Keratinocyte (primary cell): ENCODE measurements at regions not wholly inside any gene's neighbourhood (a gene's known extent, or its start where the extent isn't known, plus 50 kb on each side); places are given as distances from the start of the nearest gene placed in this dataset.

Experiments
- EZH2 ChIP-seq: IDR thresholded peaks from one replicate; pipeline ENCODE4 v1.6.1; 2012; ENCODE audit warnings: inconsistent platforms, mild to moderate bottlenecking, low read length, moderate library complexity
- TF ChIP-seq, protein P1 (sequence below), 3 experiments: IDR thresholded peaks in 1 of 3; conservative IDR thresholded peaks in 1 of 3; optimal IDR thresholded peaks in 1 of 3; 2 replicates in 2 of 3; 3 replicates in 1 of 3; pipeline versions ENCODE3 to v1.5.1; 2011; ENCODE audit warnings: low read length in 3 of 3, mild to moderate bottlenecking in 3 of 3, moderate library complexity in 2 of 3, control low read depth in 1 of 3, inconsistent platforms in 1 of 3; ENCODE audit not compliant: insufficient read depth in 2 of 3; ENCODE audit errors: extremely low read depth in 1 of 3

DNA sequence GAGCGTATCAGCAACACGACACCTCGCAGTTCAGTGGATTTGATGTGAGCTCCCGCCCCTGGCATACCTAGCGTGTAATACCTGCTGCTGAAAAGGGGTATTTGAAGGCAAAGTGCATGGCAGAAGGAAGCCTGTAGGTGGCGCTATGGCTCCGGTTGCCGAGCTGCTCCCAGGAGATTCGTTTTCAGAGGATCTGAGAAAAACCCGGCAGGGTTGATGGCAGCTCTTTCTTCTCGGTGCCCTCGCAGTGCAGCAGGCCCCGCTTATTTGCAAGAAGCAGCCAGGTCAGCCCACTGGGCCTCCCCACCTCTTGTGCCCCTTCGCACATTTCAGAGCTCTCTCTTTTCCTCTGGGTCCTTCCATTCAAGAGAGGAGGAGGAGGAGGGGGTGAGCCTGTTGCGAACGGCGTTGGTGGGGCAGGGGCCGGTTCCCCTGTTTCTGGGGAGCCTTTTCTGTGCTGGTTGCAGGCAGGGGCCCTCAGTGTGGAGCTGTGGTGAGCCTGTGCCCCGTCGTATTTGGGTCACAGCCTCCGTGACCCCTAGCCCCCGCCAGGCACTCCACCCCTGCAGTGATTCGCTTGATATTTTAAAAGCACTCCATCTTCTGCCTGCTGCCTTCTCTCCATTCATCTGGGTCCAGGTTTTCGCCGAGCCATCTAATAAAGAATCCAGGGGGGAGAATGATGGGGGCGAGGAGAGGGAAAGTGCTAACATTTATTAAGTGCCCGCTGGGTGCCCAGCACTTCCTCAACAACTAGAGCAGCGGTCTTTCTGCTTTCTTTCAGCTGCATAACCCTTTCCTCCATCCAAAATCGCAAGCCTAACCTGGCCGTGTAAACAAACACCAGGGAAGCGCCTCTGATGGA is 85.3 kb upstream of the SYT13 start:
- TF ChIP-seq EZH2, result no peak
- TF ChIP-seq, protein P1, sequence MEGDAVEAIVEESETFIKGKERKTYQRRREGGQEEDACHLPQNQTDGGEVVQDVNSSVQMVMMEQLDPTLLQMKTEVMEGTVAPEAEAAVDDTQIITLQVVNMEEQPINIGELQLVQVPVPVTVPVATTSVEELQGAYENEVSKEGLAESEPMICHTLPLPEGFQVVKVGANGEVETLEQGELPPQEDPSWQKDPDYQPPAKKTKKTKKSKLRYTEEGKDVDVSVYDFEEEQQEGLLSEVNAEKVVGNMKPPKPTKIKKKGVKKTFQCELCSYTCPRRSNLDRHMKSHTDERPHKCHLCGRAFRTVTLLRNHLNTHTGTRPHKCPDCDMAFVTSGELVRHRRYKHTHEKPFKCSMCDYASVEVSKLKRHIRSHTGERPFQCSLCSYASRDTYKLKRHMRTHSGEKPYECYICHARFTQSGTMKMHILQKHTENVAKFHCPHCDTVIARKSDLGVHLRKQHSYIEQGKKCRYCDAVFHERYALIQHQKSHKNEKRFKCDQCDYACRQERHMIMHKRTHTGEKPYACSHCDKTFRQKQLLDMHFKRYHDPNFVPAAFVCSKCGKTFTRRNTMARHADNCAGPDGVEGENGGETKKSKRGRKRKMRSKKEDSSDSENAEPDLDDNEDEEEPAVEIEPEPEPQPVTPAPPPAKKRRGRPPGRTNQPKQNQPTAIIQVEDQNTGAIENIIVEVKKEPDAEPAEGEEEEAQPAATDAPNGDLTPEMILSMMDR (optimal IDR thresholded peaks at IDR 0.05 in 1 of 3, IDR thresholded peaks at IDR 0.05 in 1 of 3, conservative IDR thresholded peaks at IDR 0.05 in 1 of 3; ENCODE audit: extremely low read depth in 1 of 3, insufficient read depth in 2 of 3, low read length in 3 of 3), result peak; percentile 95 to 98 (median 96)
